Loucy (cell line): ENCODE measurements at regions not wholly inside any gene's neighbourhood (a gene's known extent, or its start where the extent isn't known, plus 50 kb on each side); places are given as distances from the start of the nearest gene placed in this dataset.

Experiments
- EZH2phosphoT487 ChIP-seq: fragments of 200-600 bp; IDR thresholded peaks from 2 replicates; pipeline ENCODE4 v1.6.1; 2018; ENCODE audit warnings: antibody characterized with exemption, mild to moderate bottlenecking, moderate library complexity, borderline replicate concordance
- TF ChIP-seq, protein P1 (sequence below): fragments of 200-600 bp; sonication (generic); conservative IDR thresholded peaks from 2 replicates; pipeline ENCODE4 v1.5.1; 2014; ENCODE audit warnings: mild to moderate bottlenecking, antibody characterized with exemption, low read length

DNA sequence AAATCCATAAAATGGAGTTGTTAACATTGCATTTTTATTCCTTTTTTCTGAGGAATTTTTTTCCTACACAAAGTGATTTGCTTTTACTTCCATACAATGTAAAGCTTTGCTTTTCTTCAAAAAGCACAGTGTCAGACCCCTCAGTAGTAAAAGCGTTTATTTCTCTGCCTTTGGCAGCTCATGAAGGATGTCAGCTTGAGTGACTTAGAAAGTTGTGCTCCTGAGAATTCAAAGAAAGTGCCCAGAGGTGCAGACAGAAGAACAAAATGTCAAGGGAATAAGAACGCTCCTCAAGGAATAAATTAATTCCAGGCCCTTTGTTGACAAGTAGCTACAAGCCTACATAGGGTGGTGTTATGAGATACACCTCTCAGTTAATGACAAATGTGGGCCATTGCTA lies 369.3 kb upstream of the ADARB2 start:
- TF ChIP-seq, protein P1, sequence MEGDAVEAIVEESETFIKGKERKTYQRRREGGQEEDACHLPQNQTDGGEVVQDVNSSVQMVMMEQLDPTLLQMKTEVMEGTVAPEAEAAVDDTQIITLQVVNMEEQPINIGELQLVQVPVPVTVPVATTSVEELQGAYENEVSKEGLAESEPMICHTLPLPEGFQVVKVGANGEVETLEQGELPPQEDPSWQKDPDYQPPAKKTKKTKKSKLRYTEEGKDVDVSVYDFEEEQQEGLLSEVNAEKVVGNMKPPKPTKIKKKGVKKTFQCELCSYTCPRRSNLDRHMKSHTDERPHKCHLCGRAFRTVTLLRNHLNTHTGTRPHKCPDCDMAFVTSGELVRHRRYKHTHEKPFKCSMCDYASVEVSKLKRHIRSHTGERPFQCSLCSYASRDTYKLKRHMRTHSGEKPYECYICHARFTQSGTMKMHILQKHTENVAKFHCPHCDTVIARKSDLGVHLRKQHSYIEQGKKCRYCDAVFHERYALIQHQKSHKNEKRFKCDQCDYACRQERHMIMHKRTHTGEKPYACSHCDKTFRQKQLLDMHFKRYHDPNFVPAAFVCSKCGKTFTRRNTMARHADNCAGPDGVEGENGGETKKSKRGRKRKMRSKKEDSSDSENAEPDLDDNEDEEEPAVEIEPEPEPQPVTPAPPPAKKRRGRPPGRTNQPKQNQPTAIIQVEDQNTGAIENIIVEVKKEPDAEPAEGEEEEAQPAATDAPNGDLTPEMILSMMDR = no peak
- no peak for TF ChIP-seq EZH2phosphoT487
